PC-9 (cell line): ENCODE measurements at regions not wholly inside any gene's neighbourhood (a gene's known extent, or its start where the extent isn't known, plus 50 kb on each side); places are given as distances from the start of the nearest gene placed in this dataset.

Source experiments
- EZH2 ChIP-seq: fragments of 200-600 bp; sonication (generic); IDR thresholded peaks from 2 replicates; pipeline ENCODE4 v1.8.0; 2017; ENCODE audit warnings: antibody characterized with exemption, low read depth
- TF ChIP-seq, protein P1 (sequence below): fragments of 200-600 bp; sonication (generic); conservative IDR thresholded peaks from 2 replicates; pipeline ENCODE4 v1.6.1; 2017; ENCODE audit warnings: mixed run types, antibody characterized with exemption, mild to moderate bottlenecking, moderate library complexity

DNA sequence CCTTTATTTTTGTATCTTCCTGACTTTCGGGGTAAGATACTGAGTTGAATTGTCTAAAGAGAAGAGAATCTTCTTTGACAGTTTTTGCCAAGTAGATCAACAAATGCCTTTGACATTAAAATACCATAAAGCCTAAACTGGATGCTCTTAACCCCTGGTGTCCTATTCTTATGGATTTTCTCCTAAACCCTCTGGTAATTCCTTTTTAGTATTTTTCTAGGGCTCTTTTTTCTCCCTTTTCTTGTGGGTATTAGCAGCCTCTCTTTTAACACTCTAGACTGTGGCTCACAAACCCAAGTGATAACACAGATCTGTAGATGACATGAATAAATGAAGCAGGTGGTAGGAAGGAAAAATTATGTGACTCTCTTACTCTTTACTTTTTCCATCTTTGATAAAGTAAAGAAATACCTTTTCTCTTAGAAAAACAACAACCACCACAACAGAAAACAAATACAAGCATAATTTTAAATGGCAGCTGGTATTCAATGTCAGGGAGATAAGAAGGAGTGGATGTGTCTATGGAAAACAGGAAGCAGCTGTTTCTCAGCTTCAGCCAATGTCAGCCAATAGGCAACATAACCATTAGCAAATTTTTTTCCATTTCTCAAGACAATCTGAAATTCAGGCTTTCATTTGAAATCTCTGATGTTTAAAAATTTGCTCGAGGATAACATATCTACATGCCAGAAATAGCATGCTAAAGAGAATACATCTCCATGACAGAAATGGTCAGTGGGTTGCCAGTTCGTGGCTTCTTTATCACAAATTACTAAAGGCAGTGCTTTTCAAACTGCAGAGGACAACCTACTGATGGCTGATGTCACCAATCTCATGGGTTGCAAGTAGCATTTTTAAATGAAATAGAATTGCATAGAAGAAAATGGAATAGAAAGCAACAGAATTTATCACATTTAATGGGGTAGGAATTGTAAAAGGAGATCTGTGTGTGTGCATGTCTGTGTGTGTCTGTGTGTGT is 123.1 kb upstream of the KRR1 start:
- TF ChIP-seq, protein P1, sequence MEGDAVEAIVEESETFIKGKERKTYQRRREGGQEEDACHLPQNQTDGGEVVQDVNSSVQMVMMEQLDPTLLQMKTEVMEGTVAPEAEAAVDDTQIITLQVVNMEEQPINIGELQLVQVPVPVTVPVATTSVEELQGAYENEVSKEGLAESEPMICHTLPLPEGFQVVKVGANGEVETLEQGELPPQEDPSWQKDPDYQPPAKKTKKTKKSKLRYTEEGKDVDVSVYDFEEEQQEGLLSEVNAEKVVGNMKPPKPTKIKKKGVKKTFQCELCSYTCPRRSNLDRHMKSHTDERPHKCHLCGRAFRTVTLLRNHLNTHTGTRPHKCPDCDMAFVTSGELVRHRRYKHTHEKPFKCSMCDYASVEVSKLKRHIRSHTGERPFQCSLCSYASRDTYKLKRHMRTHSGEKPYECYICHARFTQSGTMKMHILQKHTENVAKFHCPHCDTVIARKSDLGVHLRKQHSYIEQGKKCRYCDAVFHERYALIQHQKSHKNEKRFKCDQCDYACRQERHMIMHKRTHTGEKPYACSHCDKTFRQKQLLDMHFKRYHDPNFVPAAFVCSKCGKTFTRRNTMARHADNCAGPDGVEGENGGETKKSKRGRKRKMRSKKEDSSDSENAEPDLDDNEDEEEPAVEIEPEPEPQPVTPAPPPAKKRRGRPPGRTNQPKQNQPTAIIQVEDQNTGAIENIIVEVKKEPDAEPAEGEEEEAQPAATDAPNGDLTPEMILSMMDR: no peak
- no peak for TF ChIP-seq EZH2
